Aorta (tissue), 5 donors: ENCODE measurements at regions not wholly inside any gene's neighbourhood (a gene's known extent, or its start where the extent isn't known, plus 50 kb on each side); places are given as distances from the start of the nearest gene placed in this dataset.

Source experiments
- ATAC-seq: fragments of 200-7000 bp; cut with Tn5 transposase; one replicate; pipeline ENCODE4 v1.9.1; 2022; ENCODE audit warnings: moderate library complexity; ENCODE audit not compliant: low FRiP score
- DNase-seq, 2 donors: peaks; one replicate each; pipeline ENCODE4 v3.0.0-alpha.2; 2020
- H3K27ac ChIP-seq, 2 donors: one replicate each; pipeline ENCODE4 v1.5.1; 2013; ENCODE audit warnings: low read length in 2 of 2, mild to moderate bottlenecking in 2 of 2, moderate library complexity in 2 of 2, control low read depth in 1 of 2, inconsistent platforms in 1 of 2, low read depth in 1 of 2
- H3K27me3 ChIP-seq, 2 donors: one replicate each; pipeline ENCODE4 v1.6.1; 2013; ENCODE audit warnings: control low read depth in 1 of 2, low read length in 1 of 2, mild to moderate bottlenecking in 1 of 2, moderate library complexity in 1 of 2; ENCODE audit not compliant: insufficient read depth in 2 of 2, control insufficient read depth in 1 of 2
- H3K36me3 ChIP-seq, 2 donors: one replicate each; pipeline ENCODE4 v1.6.1; 2013; ENCODE audit warnings: control low read depth in 1 of 2, low read length in 1 of 2, mild to moderate bottlenecking in 1 of 2; ENCODE audit not compliant: insufficient read depth in 2 of 2, control insufficient read depth in 1 of 2
- H3K4me1 ChIP-seq, 2 donors: one replicate each; pipeline ENCODE4 v1.6.1; 2013; ENCODE audit warnings: low read length in 2 of 2, control low read depth in 1 of 2, mild to moderate bottlenecking in 1 of 2, moderate library complexity in 1 of 2; ENCODE audit not compliant: insufficient read depth in 2 of 2, control insufficient read depth in 1 of 2
- H3K4me3 ChIP-seq, 2 donors: one replicate each; pipeline ENCODE4 v1.5.1; 2013; ENCODE audit warnings: low read length in 2 of 2, control low read depth in 1 of 2, mild to moderate bottlenecking in 1 of 2
- H3K9me3 ChIP-seq: one replicate; pipeline ENCODE4 v1.6.1; 2013; ENCODE audit warnings: mild to moderate bottlenecking, low read length; ENCODE audit not compliant: control insufficient read depth
- WGBS, 2 donors: extraction: QIAGEN DNeasy Blood & Tissue Kit; methylation state at CpG; one replicate each; pipeline ENCODE4 v1.1.7; 2013; 5-methylcytosine and 5-hydroxymethylcytosine counted together
- intact Hi-C, 2 donors: fragments of 100-400 bp; cut with DNase I; formaldehyde crosslinking; loops; one replicate each; pipeline versions ENCODE4 v1.14.2 to v1.15.0; 2022
- donor health status: healthy with polysubstance abuse.
- donor health status: Bipolar disorder and iron deficiency.
- donor health status: DM: no; HTN: no; CAD: no.
- donor health status: DM: no; HTN: no; CAD: no.
- donor health status: DM: yes; HTN: yes; CAD: no.

GRCh38 chr2:156098506-156098905 is 234.0 kb downstream of the NR4A2 start:
- H3K9me3 ChIP-seq, result no peaks in the 10 kb centered on the region
- no peaks in the 10 kb centered on the region for H3K36me3 ChIP-seq
- no peak overlapping the region for H3K4me3 ChIP-seq
- intact Hi-C loops, result loop anchor here in 1 of 2 donors (2.0 kb wide), 1 partner anchor 20 kb away; no protein-coding TSS in a partner anchor
- H3K27me3 ChIP-seq, result peaks cover 0 to 1% of the 10 kb centered on the region in 2 donors
- H3K27ac ChIP-seq, result no peak overlapping the region
- no peak for DNase-seq
- no peaks in the 10 kb centered on the region for H3K4me1 ChIP-seq
- ATAC-seq, result no peak
- 67 to 71% methylated on average over 2 of the region's 2 CpGs for WGBS, 2 donors

- Histone ChIP-seq H3K27me3 (peaks cover 0 to under 1% of the 10 kb centered on the region in 2 donors), H3K36me3 (no peaks in the 10 kb centered on the region), H3K9me3 (peaks cover 2% of the 10 kb centered on the region), H3K4me1 (no peaks in the 10 kb centered on the region), H3K27ac (no peak overlapping the region), H3K4me3 (no peak overlapping the region)
- ATAC-seq (no peak), DNase-seq (no peak)
- 59 to 66% methylated on average over 5 of the region's 5 CpGs for WGBS, 2 donors
- intact Hi-C loops, result no loop called here
Observed at GRCh38 chr2:156088587-156088986, 243.9 kb downstream of the NR4A2 start.

GRCh38 chr2:156087875-156088274 is 244.6 kb downstream of the NR4A2 start:
- ATAC-seq (no peak), DNase-seq (no peak)
- WGBS, 2 donors, result 43 to 61% methylated on average over 2 of the region's 2 CpGs
- no peaks in the 10 kb centered on the region for H3K36me3 ChIP-seq
- H3K27me3 ChIP-seq, result no peaks in the 10 kb centered on the region
- peaks cover 2% of the 10 kb centered on the region for H3K9me3 ChIP-seq
- intact Hi-C loops, result no loop called here
- H3K4me1 ChIP-seq, result no peaks in the 10 kb centered on the region
- H3K4me3 ChIP-seq, result no peak overlapping the region
- no peak overlapping the region for H3K27ac ChIP-seq

- no peaks in the 10 kb centered on the region for H3K36me3 ChIP-seq
- H3K27me3 ChIP-seq, result no peaks in the 10 kb centered on the region
- DNase-seq (no peak), ATAC-seq (no peak)
- no peak overlapping the region for H3K4me3 ChIP-seq
- H3K4me1 ChIP-seq, result no peaks in the 10 kb centered on the region
- peaks cover 2% of the 10 kb centered on the region for H3K9me3 ChIP-seq
- WGBS, 2 donors, result 72 to 74% methylated on average over 15 of the region's 15 CpGs
- intact Hi-C loops, result no loop called here
- H3K27ac ChIP-seq, result no peak overlapping the region
Observed at GRCh38 chr2:156083763-156084493, 248.6 kb downstream of the NR4A2 start.

GRCh38 chr2:156079845-156080244 is 252.7 kb downstream of the NR4A2 start:
- Histone ChIP-seq H3K36me3 (no peaks in the 10 kb centered on the region), H3K27me3 (no peaks in the 10 kb centered on the region), H3K4me1 (no peaks in the 10 kb centered on the region), H3K27ac (no peak overlapping the region), H3K9me3 (no peaks in the 10 kb centered on the region), H3K4me3 (no peak overlapping the region)
- 85 to 86% methylated on average over 2 of the region's 2 CpGs for WGBS, 2 donors
- intact Hi-C loops, result no loop called here
- ATAC-seq, result no peak
- no peak for DNase-seq

GRCh38 chr2:156077041-156077742 is 255.3 kb downstream of the NR4A2 start:
- intact Hi-C loops, result no loop called here
- 50 to 60% methylated on average over 1 of the region's 1 CpG for WGBS, 2 donors
- no peaks in the 10 kb centered on the region for H3K9me3 ChIP-seq
- no peaks in the 10 kb centered on the region for H3K36me3 ChIP-seq
- DNase-seq (no peak), ATAC-seq (no peak)
- no peaks in the 10 kb centered on the region for H3K4me1 ChIP-seq
- H3K27me3 ChIP-seq, result peaks cover 0 to 2% of the 10 kb centered on the region in 2 donors
- no peak overlapping the region for H3K27ac ChIP-seq
- no peak overlapping the region for H3K4me3 ChIP-seq

- no peaks in the 10 kb centered on the region for H3K4me1 ChIP-seq
- no peaks in the 10 kb centered on the region for H3K27me3 ChIP-seq
- intact Hi-C loops, result no loop called here
- no peak overlapping the region for H3K27ac ChIP-seq
- ATAC-seq, result no peak
- WGBS, 2 donors, result 89 to 90% methylated on average over 4 of the region's 4 CpGs
- H3K4me3 ChIP-seq, result no peak overlapping the region
- DNase-seq, result no peak
- H3K9me3 ChIP-seq, result no peaks in the 10 kb centered on the region
- H3K36me3 ChIP-seq, result no peaks in the 10 kb centered on the region
Observed at GRCh38 chr2:156065912-156066311, 266.6 kb downstream of the NR4A2 start.

- Histone ChIP-seq H3K9me3 (no peaks in the 10 kb centered on the region), H3K4me1 (no peaks in the 10 kb centered on the region), H3K36me3 (no peaks in the 10 kb centered on the region), H3K27me3 (no peaks in the 10 kb centered on the region), H3K27ac (no peak overlapping the region), H3K4me3 (no peak overlapping the region)
- intact Hi-C loops, result no loop called here
- no peak for DNase-seq
- WGBS, 2 donors, result 5 to 14% methylated on average over 1 of the region's 1 CpG
- ATAC-seq, result no peak
Observed at GRCh38 chr2:156064540-156064939, 268.0 kb downstream of the NR4A2 start.

- Histone ChIP-seq H3K36me3 (no peaks in the 10 kb centered on the region), H3K27ac (no peak overlapping the region), H3K4me3 (no peak overlapping the region), H3K4me1 (no peaks in the 10 kb centered on the region), H3K9me3 (no peaks in the 10 kb centered on the region), H3K27me3 (no peaks in the 10 kb centered on the region)
- WGBS, 2 donors, result 98 to 100% methylated on average over 1 of the region's 1 CpG
- DNase-seq (no peak), ATAC-seq (no peak)
- intact Hi-C loops, result no loop called here
Observed at GRCh38 chr2:156057647-156058046, 274.9 kb downstream of the NR4A2 start.
